ENCODE measurements at regions not wholly inside any gene's neighbourhood (a gene's known extent, or its start where the extent isn't known, plus 50 kb on each side); places are given as distances from the start of the nearest gene placed in this dataset.

GRCh38 chr17:52710363-52710901 lies 551.9 kb upstream of the CA10 start:
- no peaks in the 10 kb centered on the region for H3K4me1 Mint-ChIP-seq (ENCODE audit: low read depth)
- intact Hi-C loops (cut with DNase I, micrococcal nuclease), result no loop called here
- Histone ChIP-seq H3K27ac (ENCODE audit: low read depth in 1 of 2, low read length in 2 of 2) (no peak overlapping the region), H3K9me3 (ENCODE audit: control insufficient read depth in 1 of 2, insufficient read depth in 1 of 2, low read length in 2 of 2) (peaks cover 0 to 19% of the 10 kb centered on the region in 2 experiments), H3K27me3 (ENCODE audit: control insufficient read depth in 1 of 2, insufficient read depth in 2 of 2, low read length in 2 of 2) (no peaks in the 10 kb centered on the region), H3K4me1 (ENCODE audit: insufficient read depth, low read length) (no peaks in the 10 kb centered on the region), H3K36me3 (ENCODE audit: insufficient read depth, low read length) (no peaks in the 10 kb centered on the region), H3K4me3 (ENCODE audit: low read length) (no peak overlapping the region)
- DNase-seq (no peak), ATAC-seq (ENCODE audit: poor library complexity) (no peak)
- peaks cover 11% of the 10 kb centered on the region for H3K9me3 Mint-ChIP-seq
- H3K27ac Mint-ChIP-seq, result no peak overlapping the region
- POLR2A ChIA-PET, result no interaction called here
- TF ChIP-seq, protein P1, sequence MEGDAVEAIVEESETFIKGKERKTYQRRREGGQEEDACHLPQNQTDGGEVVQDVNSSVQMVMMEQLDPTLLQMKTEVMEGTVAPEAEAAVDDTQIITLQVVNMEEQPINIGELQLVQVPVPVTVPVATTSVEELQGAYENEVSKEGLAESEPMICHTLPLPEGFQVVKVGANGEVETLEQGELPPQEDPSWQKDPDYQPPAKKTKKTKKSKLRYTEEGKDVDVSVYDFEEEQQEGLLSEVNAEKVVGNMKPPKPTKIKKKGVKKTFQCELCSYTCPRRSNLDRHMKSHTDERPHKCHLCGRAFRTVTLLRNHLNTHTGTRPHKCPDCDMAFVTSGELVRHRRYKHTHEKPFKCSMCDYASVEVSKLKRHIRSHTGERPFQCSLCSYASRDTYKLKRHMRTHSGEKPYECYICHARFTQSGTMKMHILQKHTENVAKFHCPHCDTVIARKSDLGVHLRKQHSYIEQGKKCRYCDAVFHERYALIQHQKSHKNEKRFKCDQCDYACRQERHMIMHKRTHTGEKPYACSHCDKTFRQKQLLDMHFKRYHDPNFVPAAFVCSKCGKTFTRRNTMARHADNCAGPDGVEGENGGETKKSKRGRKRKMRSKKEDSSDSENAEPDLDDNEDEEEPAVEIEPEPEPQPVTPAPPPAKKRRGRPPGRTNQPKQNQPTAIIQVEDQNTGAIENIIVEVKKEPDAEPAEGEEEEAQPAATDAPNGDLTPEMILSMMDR (IDR thresholded peaks at IDR 0.05), result no peak
- H3K27me3 Mint-ChIP-seq, result no peaks in the 10 kb centered on the region
- H3K36me3 Mint-ChIP-seq (ENCODE audit: low read depth), result no peaks in the 10 kb centered on the region
- H3K4me3 Mint-ChIP-seq, result no peak overlapping the region
- CTCF ChIA-PET, result no interaction called here

- Histone ChIP-seq H3K36me3 (ENCODE audit: insufficient read depth, low read length) (no peaks in the 10 kb centered on the region), H3K9me3 (ENCODE audit: control insufficient read depth in 1 of 2, insufficient read depth in 1 of 2, low read length in 2 of 2) (peaks cover 0 to 14% of the 10 kb centered on the region in 2 experiments), H3K4me3 (ENCODE audit: low read length) (no peak overlapping the region), H3K27me3 (ENCODE audit: control insufficient read depth in 1 of 2, insufficient read depth in 2 of 2, low read length in 2 of 2) (no peaks in the 10 kb centered on the region), H3K4me1 (ENCODE audit: insufficient read depth, low read length) (no peaks in the 10 kb centered on the region), H3K27ac (ENCODE audit: low read depth in 1 of 2, low read length in 2 of 2) (no peak overlapping the region)
- Mint-ChIP-seq H3K9me3 (peaks cover 12% of the 10 kb centered on the region), H3K36me3 (ENCODE audit: low read depth) (no peaks in the 10 kb centered on the region), H3K27ac (no peak overlapping the region), H3K4me1 (ENCODE audit: low read depth) (no peaks in the 10 kb centered on the region), H3K4me3 (no peak overlapping the region), H3K27me3 (no peaks in the 10 kb centered on the region)
- ChIA-PET CTCF (no interaction called here), POLR2A (no interaction called here)
- ATAC-seq (ENCODE audit: poor library complexity), result no peak
- intact Hi-C loops (cut with DNase I, micrococcal nuclease), result no loop called here
- TF ChIP-seq, protein P1 (IDR thresholded peaks at IDR 0.05), result no peak
- peak in 1 of 14 experiments; percentile 2 for DNase-seq
These were observed 551.2 kb upstream of the CA10 start for GRCh38 chr17:52709724-52710123.

DNA sequence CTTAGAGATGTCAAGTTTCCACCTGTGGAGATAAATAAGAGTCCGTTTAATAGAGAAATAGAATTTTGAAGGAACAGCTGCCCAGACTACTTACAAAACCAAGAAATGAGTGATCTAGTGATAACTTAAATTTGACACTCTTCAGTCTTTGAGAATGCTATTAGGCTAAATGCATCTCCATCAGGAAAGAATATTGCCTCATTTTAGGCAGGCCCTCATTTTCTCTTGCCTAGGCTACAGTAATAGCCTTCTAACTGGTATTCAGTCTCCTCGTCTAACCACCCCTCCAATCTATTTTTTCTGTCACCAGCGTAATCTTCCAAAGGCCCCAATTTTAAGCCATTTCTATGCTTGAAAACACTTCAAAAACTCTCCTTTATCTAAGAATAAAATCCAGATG lies 537.8 kb upstream of the CA10 start:
- Mint-ChIP-seq H3K36me3 (ENCODE audit: low read depth) (no peaks in the 10 kb centered on the region), H3K27me3 (no peaks in the 10 kb centered on the region), H3K4me1 (ENCODE audit: low read depth) (no peaks in the 10 kb centered on the region), H3K9me3 (peaks cover 2% of the 10 kb centered on the region), H3K4me3 (no peak overlapping the region), H3K27ac (no peak overlapping the region)
- Histone ChIP-seq H3K4me3 (ENCODE audit: low read length) (no peak overlapping the region), H3K27me3 (ENCODE audit: control insufficient read depth in 1 of 2, insufficient read depth in 2 of 2, low read length in 2 of 2) (no peaks in the 10 kb centered on the region), H3K27ac (ENCODE audit: low read depth in 1 of 2, low read length in 2 of 2) (no peak overlapping the region), H3K4me1 (ENCODE audit: insufficient read depth, low read length) (no peaks in the 10 kb centered on the region), H3K36me3 (ENCODE audit: insufficient read depth, low read length) (no peaks in the 10 kb centered on the region), H3K9me3 (ENCODE audit: control insufficient read depth in 1 of 2, insufficient read depth in 1 of 2, low read length in 2 of 2) (no peaks in the 10 kb centered on the region)
- DNase-seq (no peak), ATAC-seq (ENCODE audit: poor library complexity) (no peak)
- CTCF ChIA-PET, result no interaction called here
- intact Hi-C loops (cut with DNase I, micrococcal nuclease), result no loop called here
- POLR2A ChIA-PET, result no interaction called here
- TF ChIP-seq, protein P1 (IDR thresholded peaks at IDR 0.05), result no peak
